GM19240 (cell line): ENCODE measurements at regions not wholly inside any gene's neighbourhood (a gene's known extent, or its start where the extent isn't known, plus 50 kb on each side); places are given as distances from the start of the nearest gene placed in this dataset.

ENCODE experiments used
- DNase-seq: peaks from one replicate; pipeline ENCODE4 v3.0.0; 2011; ENCODE audit warnings: low spot score; ENCODE audit not compliant: insufficient read length

DNA sequence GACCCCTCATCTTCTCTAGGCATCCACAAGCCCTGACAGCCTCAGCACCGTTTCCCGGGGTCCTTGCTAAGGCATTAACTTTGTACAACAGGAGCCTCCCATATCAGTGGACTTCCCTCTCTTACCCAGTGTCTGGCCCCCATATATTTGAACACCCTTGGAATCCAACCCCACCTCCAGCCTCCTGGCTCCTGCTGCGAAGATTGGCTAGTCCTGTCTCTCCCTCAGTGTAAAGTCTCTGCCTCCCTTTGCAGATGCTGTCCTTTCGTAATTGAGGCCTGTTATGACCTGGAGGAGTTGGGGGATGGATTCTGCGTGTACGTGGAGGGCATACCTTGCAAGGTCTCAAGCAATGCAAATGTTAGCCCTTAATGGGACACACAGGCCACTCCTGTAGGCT lies 413.7 kb downstream of the IRS2 start:
- no peak for DNase-seq

DNA sequence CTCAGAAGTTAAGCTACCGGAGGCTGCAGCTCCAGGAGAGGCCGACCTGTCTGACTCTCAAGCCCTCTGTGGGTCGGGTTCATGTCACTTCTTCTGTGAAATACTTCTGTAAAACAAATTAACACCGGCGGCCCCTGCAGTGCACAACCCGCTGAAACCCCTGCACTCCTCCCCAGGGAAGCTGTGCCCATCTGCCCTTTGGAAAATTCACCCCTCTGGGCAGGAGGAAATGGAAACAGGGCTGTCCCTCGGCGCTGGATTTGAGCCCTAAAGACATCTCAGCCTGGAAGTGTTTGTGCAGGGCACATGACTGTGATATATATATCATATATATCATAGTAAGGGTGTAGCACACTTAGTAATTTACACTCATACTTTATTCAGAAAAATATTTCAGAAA lies 415.3 kb downstream of the IRS2 start:
- DNase-seq = no peak

DNA sequence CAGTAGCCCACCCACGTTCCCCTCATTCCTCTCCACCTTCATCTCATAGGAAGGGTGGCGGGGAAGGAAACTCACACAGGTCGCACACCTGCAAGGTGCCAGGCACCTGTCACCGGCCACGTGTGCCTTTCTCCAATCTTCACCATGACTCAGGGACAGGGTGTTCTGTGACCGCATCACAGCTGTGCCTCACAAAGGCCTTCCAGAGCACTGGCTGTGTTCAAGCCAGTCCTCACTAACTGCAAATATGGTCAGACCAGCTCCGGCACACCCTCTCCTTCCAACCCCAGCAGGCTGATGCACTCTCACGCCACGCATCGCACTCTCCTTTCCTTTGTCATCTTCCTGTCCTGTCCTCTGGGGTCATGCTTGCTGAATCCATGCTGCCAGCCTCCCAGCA lies 415.9 kb downstream of the IRS2 start:
- no peak for DNase-seq

DNA sequence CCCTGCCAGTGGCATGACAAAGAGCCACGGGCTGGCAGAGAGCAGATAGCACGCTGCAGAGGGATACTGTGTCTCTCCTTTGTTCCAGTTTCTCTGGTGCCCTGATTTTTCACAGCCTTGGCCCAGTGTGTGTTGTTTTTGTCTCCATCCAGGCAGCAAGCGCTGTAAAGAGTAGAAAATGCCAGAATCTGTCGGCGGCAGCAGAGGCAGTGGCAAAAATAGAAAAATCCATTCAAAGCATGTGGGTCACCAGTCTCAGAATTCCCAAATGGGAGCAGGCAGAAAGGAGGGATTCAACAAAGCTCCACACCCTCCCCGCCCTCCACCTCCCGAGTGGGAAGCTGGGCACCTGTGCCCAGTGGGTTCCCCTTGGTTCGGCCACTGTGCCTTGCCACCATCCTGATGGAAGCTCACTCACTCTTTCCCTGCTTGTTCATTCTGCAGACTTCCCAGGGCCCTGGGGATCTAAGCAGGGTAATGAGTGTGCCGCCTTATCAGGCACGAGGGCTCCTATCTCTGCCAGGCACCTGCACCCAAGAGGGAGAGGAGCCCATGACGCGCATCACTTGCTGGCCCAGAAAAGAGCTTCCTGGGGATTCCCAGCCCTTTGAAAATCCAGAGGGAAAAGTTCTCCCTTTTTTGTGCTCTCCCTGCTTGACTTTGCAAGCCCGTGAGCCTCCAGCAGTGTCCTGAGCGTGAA lies 416.9 kb downstream of the IRS2 start:
- DNase-seq = no peak

DNA sequence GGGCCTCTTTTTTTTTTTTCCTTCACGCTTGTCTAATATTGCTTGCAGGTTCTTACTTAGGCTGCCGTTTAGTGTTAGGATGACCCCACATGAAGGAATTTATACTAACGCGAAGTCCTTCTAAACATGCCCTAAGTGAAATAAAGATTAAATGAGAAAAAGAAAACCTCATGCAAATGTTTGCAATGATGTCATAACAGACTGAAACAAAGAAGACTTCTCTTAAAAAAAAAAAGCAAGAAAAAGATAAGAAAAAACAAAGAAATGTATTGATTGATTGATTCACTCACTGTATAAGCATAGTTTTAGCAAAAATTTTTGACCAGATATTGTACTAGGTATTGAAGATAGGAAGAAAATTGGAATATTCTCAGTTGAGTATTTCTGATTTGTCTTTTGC lies 418.2 kb downstream of the IRS2 start:
- no peak for DNase-seq

DNA sequence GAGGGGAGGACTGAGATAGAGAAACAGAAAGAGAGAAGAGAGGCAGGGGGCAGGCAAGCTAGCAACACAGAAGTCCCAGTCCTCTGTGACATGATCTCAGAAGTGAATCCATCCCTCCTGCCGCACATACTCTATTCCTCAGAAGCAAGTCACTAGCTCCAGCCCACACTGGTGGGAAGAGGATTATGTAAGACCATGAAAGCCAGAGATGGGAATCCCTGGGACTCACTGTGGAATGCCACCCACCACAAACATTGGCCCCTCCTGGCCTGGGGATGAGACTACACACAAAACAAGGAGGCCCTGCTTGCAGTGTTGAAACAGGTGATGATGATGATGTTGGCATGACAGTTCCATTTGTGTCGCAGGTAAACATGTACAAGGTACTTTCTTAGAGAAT lies 419.9 kb downstream of the IRS2 start:
- no peak for DNase-seq

DNA sequence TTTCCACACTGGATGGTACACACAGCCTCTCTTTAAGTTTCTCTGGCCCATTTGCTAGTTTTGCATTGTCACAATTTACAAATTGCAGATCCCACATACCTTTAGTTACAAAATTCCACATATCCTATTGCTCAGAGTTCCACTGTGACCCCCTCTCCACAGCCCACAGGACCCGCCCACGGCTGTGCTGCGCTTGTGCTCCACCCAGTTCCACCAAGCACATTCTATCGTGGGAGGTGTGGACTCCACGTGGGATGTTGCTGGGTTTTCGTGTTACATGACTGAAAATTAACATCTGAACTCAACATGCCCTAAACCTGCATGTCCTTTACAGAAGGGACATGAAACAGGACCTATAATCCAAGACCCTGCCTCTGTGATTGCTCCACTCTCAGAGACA lies 423.0 kb downstream of the IRS2 start:
- DNase-seq = no peak

DNA sequence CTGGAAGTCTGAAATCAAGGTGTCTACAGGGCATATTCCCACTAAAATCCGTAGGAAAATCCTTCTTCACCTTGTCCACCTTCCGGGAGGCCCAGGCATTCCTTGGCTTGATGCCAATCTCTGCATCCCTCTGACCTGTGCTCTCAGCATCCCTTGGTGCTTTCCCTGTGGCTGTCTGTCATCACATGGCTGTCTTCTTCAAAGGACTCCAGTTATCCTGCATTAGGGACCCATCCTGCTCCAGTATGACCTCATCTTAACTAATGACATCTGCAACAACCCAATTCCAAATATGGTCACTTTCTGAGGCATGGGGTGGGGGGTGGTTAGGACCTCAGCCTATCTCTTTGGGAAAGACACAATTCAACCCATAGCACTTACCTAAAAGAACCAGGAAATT lies 423.8 kb downstream of the IRS2 start:
- no peak for DNase-seq

DNA sequence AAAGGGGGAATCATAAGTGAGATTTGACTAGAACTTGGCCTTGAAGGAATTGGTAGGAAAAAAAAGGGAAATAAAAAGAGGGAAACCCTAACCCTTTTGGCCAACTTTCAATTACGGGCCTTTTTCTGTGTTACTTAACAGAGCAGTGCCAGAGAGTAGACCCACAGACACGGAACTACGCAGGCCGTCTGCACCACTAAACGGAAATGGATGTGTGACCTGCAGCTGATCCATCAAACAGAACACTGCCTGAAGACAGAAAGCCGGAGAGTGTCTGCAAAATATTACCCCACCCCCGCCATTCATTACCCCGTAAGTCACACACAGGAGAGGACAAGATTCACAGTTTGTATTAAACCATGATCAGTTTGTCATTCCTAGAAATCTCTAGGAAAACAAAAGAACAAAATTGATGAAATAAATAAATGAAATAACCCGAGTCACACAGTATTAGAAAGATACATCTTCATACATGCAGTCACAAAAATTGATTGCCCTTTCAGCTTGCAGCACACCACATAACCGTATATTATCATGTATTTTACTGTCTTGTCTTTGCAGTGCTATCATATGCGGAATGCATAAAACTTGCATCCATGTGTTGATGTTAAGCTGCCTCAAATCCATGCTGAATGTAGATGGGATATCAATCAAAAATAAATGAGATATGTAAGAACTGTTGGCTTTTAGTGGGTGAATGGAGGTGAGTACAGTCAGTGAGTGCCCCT lies 424.7 kb downstream of the IRS2 start:
- DNase-seq = no peak

DNA sequence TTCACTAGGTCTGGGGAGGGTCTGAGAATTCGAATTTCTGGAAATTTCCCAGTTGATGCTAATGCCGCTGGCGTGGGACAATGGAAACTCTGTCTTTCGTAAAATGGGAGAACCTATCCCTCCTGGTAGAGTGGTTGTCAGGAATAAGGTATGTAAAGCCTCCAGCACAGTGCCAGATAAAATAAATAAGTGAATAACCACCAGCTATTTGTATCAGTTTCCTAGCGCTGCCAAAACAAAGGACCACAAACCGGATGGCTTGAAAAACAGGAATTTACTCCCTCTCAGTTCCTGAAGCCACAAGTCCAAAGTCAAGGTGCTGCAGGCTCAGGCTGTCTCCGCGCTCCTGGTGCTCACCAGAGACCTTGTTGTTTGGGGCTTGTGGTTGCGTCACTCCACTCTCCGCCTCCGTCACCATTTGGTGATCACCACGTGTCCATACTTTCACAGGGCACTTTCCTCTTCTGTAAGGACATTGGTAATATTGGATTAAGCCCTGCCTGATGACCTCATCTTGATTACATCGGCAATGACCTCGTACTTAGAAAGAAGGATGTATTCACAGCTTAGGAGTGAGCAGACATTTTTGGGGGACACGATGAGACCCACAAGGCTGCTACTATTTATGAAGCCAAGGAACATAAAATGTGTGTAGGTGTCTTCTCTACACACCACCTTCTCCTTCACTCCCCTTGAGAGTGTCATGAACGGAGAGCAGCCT lies 428.5 kb downstream of the IRS2 start:
- no peak for DNase-seq

DNA sequence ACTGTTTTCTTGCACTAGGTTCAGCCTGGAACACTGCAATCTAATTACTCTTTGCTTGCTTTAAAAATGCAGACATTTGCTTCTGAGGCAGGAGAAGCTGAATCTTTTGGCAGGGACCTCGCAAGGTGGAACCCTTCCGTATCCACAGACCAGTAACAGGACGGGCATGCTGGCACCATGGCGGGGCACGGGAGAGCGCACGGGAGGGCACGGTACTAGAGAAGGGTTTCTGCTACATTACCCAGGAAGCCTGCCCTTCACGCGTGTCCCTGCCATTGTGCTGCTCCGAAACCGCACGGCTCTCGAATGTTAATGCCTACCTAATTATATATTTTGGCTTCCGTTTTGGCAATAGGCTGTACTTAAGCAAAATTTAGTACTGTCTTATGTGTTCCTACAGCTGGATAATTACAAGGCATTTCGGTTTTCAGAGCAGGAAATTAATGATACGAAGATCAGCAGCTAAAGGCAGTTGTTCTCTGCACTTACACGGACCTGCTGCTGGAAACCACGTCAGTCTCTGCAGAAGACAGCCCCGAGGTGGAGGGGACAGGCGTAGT lies 430.4 kb downstream of the IRS2 start:
- no peak for DNase-seq

DNA sequence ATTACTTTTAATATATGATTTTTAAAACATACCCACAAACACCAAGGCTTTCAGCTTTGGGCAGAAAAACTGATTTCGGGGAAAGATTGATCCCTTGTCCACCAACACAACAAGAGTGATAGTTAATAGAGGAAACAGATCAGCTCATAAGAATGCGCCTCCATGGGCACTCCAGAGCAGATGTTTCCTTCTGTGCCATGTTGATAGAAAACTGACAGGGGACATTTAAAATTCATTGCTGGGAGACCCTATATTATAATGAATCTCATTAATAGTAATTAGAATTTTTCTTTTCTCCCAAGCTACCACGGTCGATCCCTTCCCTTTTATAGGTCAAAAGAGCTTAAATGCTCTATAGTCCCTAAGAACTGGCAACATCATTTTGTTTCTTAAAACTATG lies 431.2 kb downstream of the IRS2 start:
- no peak for DNase-seq

DNA sequence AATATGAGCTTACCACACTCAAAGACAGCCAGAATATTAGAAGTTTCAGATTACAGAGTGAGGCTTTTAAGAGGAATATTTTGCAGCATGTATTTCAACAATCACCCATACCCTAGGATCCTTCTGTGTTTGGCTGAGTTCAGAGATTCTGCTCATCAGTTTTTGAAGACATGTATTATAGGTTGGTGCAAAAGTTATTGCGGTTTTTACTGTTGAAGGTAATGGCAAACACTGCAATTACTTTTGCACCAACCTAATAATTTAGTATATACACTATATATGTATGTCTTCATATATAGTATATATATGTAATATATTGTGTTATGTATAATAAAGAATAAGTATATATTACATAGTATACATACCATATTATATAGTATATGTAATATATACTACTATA lies 435.1 kb downstream of the IRS2 start:
- no peak for DNase-seq

DNA sequence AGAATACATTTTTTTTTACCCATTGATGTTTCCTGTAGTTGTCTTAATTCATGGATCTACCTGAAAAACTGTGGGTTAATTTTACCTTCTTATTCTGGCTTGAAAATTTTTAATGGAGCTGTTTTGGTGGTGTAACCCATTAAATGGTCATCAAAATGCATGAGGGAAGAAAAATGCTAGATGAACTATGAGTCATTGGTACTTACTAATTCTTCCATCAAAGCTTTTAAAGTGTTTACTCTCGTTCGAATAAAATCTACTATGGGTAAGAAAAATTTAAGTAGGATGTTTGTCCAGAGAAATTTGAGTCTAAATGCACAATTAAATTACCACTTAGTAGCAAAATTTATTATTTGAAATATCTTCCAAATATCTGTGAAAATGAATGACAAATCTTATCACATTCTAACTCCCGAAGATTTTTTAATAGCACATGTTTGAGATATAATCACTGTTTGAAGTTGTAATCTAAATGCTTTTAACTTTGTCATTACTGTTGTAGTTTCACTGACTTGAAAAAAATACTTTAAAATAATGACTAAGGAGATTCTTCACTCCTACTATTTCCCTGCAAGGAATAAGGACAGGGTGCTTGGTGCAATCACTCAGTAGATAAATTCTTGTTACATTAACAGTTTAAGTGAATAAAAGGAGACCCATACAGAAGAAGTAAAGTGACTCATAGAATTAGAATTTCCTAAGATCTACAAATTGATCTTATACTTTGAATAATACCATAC lies 437.7 kb downstream of the IRS2 start:
- DNase-seq = no peak

DNA sequence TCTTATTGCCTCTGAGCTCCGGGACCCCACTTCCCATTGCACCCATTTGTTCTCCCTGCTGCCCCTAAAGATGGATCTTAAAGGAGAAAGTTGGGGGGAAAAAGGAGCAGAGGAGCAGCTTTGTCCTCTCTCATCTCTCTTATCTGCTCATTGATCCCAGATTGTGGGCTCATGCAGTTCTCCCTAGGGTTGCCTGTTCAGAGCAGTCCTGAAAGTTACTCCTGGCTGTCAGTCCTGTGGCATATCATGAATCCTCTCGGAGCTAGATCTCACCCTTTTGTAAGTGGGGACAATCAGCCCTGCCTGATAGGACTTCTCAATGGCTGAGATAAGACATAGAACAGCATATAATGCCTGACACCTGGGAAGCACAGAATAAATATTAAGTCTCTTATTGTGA lies 440.3 kb downstream of the IRS2 start:
- no peak for DNase-seq

DNA sequence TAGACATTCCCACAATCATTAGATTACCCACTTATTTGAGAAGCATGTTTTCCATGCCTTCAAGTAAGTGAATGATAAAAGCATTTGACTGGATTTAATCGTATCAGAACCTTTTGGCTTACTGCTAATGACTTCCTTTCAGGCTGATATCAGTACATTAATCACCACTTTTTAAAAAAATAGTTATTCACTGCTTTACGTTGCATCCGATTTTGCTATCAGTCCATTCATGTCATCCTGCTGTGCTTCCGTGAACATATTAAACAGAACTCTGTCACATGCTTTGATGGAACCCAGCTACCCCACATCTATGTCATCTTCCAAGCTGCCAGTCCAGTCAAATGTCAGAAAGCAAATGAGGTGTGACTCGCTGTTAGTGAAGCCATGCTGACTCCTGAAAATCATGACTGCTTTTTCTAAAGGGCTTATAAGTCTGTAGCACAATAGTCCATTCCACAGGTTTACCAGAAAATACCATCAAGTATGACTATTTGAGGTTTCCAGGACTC lies 440.9 kb downstream of the IRS2 start:
- DNase-seq = no peak

DNA sequence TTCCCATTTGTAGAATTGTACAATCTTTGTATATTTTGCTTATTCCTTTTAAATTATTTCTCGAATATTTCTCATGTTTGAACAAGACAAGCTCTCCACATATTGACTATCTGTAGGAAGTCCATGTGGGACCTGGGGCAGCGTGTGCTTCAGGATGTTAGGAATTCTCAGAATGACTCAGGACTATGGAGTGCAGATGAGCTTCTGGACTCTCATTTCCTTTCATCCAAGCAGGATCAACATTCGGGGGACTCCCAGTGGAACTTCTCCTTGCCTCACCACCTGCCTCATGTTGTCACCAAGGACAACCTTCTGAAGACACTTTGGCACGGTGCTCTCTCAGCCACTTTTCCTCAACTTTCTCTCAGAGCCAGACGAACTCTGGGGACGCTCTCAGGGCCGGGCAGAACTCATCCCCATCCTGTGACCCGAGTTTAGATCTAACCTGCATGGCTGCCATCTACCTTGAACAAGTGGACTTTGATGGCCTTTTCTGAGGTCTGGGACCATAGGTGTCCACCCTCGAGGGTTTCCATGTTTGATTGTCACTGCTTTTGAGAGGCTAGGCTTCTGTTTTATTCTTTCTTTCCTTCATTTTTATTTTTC lies 441.7 kb downstream of the IRS2 start:
- DNase-seq = no peak

DNA sequence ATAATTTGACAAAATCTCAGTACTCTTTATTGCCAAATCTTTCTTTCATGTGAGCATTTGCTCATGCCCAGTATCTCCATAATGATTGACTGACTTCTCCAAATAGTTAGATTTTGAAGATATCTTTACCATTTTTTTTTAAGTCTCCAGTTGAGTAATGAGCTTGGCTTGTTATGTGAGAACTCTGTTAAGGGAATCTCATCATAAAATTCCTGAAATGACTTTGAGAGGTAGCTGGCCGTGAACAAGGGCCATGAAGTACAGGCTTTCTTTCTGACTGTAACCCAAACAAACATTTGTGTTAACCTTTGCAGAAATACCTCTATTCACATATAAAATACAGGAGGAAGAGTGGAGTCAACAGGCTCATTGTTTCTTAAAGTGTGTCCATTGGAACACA lies 449.7 kb downstream of the IRS2 start:
- no peak for DNase-seq

DNA sequence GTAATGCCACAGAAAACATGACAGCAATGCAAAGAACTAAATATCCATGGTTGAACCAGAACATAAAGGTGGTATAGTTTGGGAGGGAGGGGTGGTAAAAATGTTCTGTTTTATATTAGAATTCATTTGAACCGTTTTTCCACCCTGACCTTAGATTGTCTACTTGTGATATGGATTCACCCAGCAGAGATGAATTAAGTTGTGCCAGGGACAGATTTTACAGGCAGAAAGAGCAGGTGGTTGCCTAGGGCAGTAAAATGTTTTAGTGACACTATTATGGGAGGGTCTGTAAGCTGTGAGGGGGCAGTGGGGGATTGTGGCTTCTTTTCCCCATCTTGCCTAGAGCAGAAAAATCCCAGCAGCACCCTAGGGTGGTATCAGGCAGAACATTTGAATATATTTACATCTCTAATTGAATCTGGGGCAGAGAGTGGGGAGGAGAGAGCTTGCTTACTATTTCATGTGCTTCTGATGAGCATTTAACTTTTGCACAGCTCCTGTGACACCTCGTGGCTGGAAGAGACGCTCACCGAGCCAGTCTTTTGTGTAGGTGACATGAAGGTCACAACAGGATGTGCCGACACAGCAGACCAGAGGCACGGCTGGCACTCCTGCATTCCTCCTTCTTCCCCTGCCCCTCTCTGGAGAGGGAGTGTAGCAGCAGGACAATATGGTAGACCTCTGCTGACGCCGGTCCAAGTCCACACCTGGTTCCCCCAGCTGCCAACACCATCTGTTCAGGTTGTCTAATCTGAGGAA lies 452.3 kb downstream of the IRS2 start:
- DNase-seq = no peak
